NT2/D1 (cell line): ENCODE measurements at regions not wholly inside any gene's neighbourhood (a gene's known extent, or its start where the extent isn't known, plus 50 kb on each side); places are given as distances from the start of the nearest gene placed in this dataset.

Experiments used
- DNase-seq: peaks from one replicate; pipeline ENCODE4 v3.0.0-alpha.2; 2011; ENCODE audit warnings: low read depth, low spot score
- H3K27me3 ChIP-seq: 2 replicates; pipeline ENCODE4 v1.6.0; 2011; ENCODE audit warnings: mild to moderate bottlenecking; ENCODE audit not compliant: insufficient read length, insufficient read depth
- H3K36me3 ChIP-seq: 2 replicates; pipeline ENCODE4 v1.6.1; 2011; ENCODE audit warnings: mild to moderate bottlenecking, low read length, mixed read lengths; ENCODE audit not compliant: insufficient read depth, insufficient read length
- H3K4me1 ChIP-seq: 2 replicates; pipeline ENCODE4 v1.5.1; 2011; ENCODE audit not compliant: insufficient read depth, insufficient read length
- H3K4me3 ChIP-seq: 2 replicates; pipeline ENCODE4 v1.5.1; 2011; ENCODE audit warnings: low read depth; ENCODE audit not compliant: insufficient read length
- H3K9ac ChIP-seq: 2 replicates; pipeline ENCODE4 v1.6.0; 2011; ENCODE audit warnings: low read depth; ENCODE audit not compliant: insufficient read length
- H3K9me3 ChIP-seq: 2 replicates; pipeline ENCODE4 v1.5.1; 2011; ENCODE audit warnings: mild to moderate bottlenecking, low read length; ENCODE audit not compliant: insufficient read depth
- SUZ12 ChIP-seq: IDR thresholded peaks from 2 replicates; pipeline ENCODE4 v1.6.1; 2011; ENCODE audit not compliant: insufficient read length, insufficient read depth; ENCODE audit errors: extremely low read depth
- YY1 ChIP-seq: IDR thresholded peaks from 2 replicates; pipeline ENCODE4 v1.6.1; 2011; ENCODE audit not compliant: insufficient read length, insufficient read depth
- ZNF274 ChIP-seq: IDR thresholded peaks from 2 replicates; pipeline ENCODE4 v1.6.1; 2011; ENCODE audit warnings: mild to moderate bottlenecking, low read depth, low read length

GRCh38 chr22:27337676-27338075, 463.9 kb downstream of the MN1 start:
- Histone ChIP-seq H3K36me3 (no peaks in the 10 kb centered on the region), H3K27me3 (no peaks in the 10 kb centered on the region), H3K4me1 (no peaks in the 10 kb centered on the region), H3K9me3 (peaks cover 8% of the 10 kb centered on the region), H3K4me3 (no peak overlapping the region), H3K9ac (no peak overlapping the region)
- TF ChIP-seq SUZ12 (no peak), YY1 (no peak), ZNF274 (no peak)
- DNase-seq = no peak

DNA sequence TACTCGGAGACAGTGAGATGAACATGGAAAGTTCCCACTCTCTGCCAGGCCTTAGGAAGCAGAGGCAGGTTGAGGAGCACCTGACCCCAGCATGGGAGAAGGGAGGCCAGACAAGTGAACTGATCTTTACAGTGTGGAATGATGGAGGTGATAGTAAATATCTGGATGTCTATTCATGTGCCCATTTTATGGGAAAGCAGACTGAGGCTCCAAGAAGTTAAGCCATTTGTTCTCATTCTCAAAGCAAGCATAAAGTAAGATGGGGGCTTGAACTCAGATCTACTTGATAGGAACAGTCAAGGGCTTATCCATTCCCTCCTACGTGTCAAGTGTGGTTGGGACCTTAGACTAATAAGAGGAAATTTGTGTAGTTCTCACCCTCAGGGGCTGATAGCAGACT, 461.5 kb downstream of the MN1 start:
- no peak overlapping the region for H3K9ac ChIP-seq
- no peaks in the 10 kb centered on the region for H3K36me3 ChIP-seq
- no peaks in the 10 kb centered on the region for H3K4me1 ChIP-seq
- no peaks in the 10 kb centered on the region for H3K27me3 ChIP-seq
- no peak overlapping the region for H3K4me3 ChIP-seq
- H3K9me3 ChIP-seq = peaks cover 8% of the 10 kb centered on the region
- DNase-seq = no peak
- TF ChIP-seq ZNF274 (no peak), YY1 (no peak), SUZ12 (no peak)

GRCh38 chr22:27344546-27344945, 457.0 kb downstream of the MN1 start:
- H3K27me3 ChIP-seq = no peaks in the 10 kb centered on the region
- no peaks in the 10 kb centered on the region for H3K36me3 ChIP-seq
- TF ChIP-seq SUZ12 (no peak), YY1 (no peak), ZNF274 (no peak)
- no peak for DNase-seq
- peaks cover 14% of the 10 kb centered on the region for H3K9me3 ChIP-seq
- H3K9ac ChIP-seq = no peak overlapping the region
- no peaks in the 10 kb centered on the region for H3K4me1 ChIP-seq
- H3K4me3 ChIP-seq = no peak overlapping the region

DNA sequence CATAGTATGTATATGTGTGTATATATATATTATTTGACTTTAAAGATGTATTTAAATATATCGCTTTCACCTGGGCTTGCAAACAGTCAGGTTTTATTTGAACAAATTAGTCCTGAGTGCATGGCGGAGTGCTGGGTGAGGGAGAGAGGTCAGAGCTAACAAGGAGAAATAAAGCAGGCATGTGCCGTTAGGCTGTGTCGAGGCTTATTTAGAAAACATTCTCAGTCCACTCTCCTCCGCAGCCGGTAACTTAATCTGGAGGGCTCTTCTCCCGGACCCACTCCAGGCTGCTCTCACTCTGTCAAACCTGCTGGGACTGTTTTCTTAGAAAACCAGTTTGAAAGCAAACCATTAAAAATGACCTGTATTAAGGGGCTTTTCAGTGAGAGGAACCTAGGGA, 455.9 kb downstream of the MN1 start:
- H3K27me3 ChIP-seq = no peaks in the 10 kb centered on the region
- no peaks in the 10 kb centered on the region for H3K4me1 ChIP-seq
- H3K36me3 ChIP-seq = no peaks in the 10 kb centered on the region
- no peak for DNase-seq
- peaks cover 25% of the 10 kb centered on the region for H3K9me3 ChIP-seq
- H3K9ac ChIP-seq = no peak overlapping the region
- H3K4me3 ChIP-seq = no peak overlapping the region
- no peak for TF ChIP-seq ZNF274
- no peak for TF ChIP-seq YY1
- no peak for TF ChIP-seq SUZ12

- TF ChIP-seq SUZ12 (no peak), ZNF274 (no peak), YY1 (no peak)
- DNase-seq = no peak
- no peaks in the 10 kb centered on the region for H3K4me1 ChIP-seq
- H3K27me3 ChIP-seq = no peaks in the 10 kb centered on the region
- H3K9ac ChIP-seq = no peak overlapping the region
- H3K4me3 ChIP-seq = no peak overlapping the region
- H3K9me3 ChIP-seq = peaks cover 20% of the 10 kb centered on the region
- H3K36me3 ChIP-seq = no peaks in the 10 kb centered on the region
These were observed 453.6 kb downstream of the MN1 start for GRCh38 chr22:27347951-27348350.

GRCh38 chr22:27348634-27349033, 452.9 kb downstream of the MN1 start:
- H3K27me3 ChIP-seq = no peaks in the 10 kb centered on the region
- no peak for DNase-seq
- H3K4me1 ChIP-seq = no peaks in the 10 kb centered on the region
- no peak overlapping the region for H3K9ac ChIP-seq
- no peak overlapping the region for H3K4me3 ChIP-seq
- peaks cover 20% of the 10 kb centered on the region for H3K9me3 ChIP-seq
- H3K36me3 ChIP-seq = no peaks in the 10 kb centered on the region
- TF ChIP-seq ZNF274 (no peak), YY1 (no peak), SUZ12 (no peak)

DNA sequence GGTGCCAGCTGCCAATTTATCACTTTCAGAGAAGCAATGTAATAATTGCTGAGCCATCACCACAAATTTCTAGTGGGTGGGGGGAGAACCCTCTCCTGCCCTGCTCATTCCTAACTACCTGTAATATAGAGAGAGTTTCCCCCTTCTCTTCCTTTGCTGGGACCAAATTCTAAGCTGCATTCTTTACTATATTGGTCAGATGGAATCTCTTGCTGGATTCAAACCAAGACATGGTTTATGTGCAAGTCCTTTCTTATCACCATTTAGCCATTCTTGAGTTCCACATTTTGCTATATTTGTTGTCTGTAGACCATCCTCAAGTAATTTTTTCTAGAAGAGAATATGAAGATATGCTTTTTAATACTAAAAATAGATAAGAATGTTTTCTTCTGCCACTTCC, 452.1 kb downstream of the MN1 start:
- no peaks in the 10 kb centered on the region for H3K36me3 ChIP-seq
- peaks cover 20% of the 10 kb centered on the region for H3K9me3 ChIP-seq
- no peaks in the 10 kb centered on the region for H3K4me1 ChIP-seq
- TF ChIP-seq ZNF274 (no peak), SUZ12 (no peak), YY1 (no peak)
- no peak overlapping the region for H3K4me3 ChIP-seq
- no peaks in the 10 kb centered on the region for H3K27me3 ChIP-seq
- no peak for DNase-seq
- H3K9ac ChIP-seq = no peak overlapping the region

GRCh38 chr22:27350306-27350705, 451.2 kb downstream of the MN1 start:
- H3K9me3 ChIP-seq = peaks cover 20% of the 10 kb centered on the region
- no peaks in the 10 kb centered on the region for H3K36me3 ChIP-seq
- no peak overlapping the region for H3K9ac ChIP-seq
- H3K4me3 ChIP-seq = no peak overlapping the region
- no peaks in the 10 kb centered on the region for H3K27me3 ChIP-seq
- no peaks in the 10 kb centered on the region for H3K4me1 ChIP-seq
- DNase-seq = no peak
- no peak for TF ChIP-seq SUZ12
- no peak for TF ChIP-seq YY1
- TF ChIP-seq ZNF274 = no peak
